ENCODE measurements at regions not wholly inside any gene's neighbourhood (a gene's known extent, or its start where the extent isn't known, plus 50 kb on each side); places are given as distances from the start of the nearest gene placed in this dataset.

- TF ChIP-seq EZH2phosphoT487 (conservative IDR thresholded peaks at IDR 0.05; ENCODE audit: low read length) (no peak), CTCF (IDR thresholded peaks at IDR 0.05; ENCODE audit: insufficient read depth, low read length, poor library complexity, severe bottlenecking) (no peak)
Measured at GRCh38 chr6:104229057-104229456, 630.7 kb downstream of the HACE1 start.
